Esophagus squamous epithelium (tissue), 5 donors: ENCODE measurements at regions not wholly inside any gene's neighbourhood (a gene's known extent, or its start where the extent isn't known, plus 50 kb on each side); places are given as distances from the start of the nearest gene placed in this dataset.
"Not testable (repeated sequence)": the region's sequence is repeated elsewhere in the genome, so short reads cannot be mapped to it uniquely, and the experiment has no call there.

Source experiments
- DNase-seq: peaks from one replicate; lab custom pipeline; 2025; lab: John Stamatoyannopoulos, UW
- H3K27ac ChIP-seq, 4 donors: fragments of 200-600 bp; sonication (generic); one replicate each; pipeline ENCODE4 v1.5.1; 2016 to 2019; ENCODE audit warnings: mild to moderate bottlenecking in 1 of 4
- H3K27me3 ChIP-seq, 4 donors: fragments of 200-600 bp; sonication (generic); 1 replicate in 3 of 4; 2 replicates in 1 of 4; pipeline versions ENCODE4 v1.5.1 to v1.6.0; 2017 to 2021; ENCODE audit warnings: antibody characterized with exemption in 1 of 4
- H3K36me3 ChIP-seq, 3 donors: fragments of 200-600 bp; sonication (generic); one replicate each; pipeline ENCODE4 v1.5.1; 2016 to 2019
- H3K4me1 ChIP-seq, 3 donors: fragments of 200-600 bp; sonication (generic); one replicate each; pipeline ENCODE4 v1.5.1; 2017 to 2019
- H3K4me3 ChIP-seq, 4 donors: fragments of 200-600 bp; sonication (generic); 1 replicate in 3 of 4; 2 replicates in 1 of 4; pipeline ENCODE4 v1.5.1; 2016 to 2019; ENCODE audit warnings: mild to moderate bottlenecking in 2 of 4, moderate library complexity in 1 of 4
- H3K9me3 ChIP-seq, 3 donors: fragments of 200-600 bp; sonication (generic); one replicate each; pipeline ENCODE4 v1.5.1; 2016 to 2019
- CTCF ChIP-seq, 6 experiments: fragments of 450-650 bp in 4 of 6; fragments of 200-600 bp in 2 of 6; sonication (generic) in 2 of 6; IDR thresholded peaks; one replicate each; pipeline ENCODE4 v1.5.1; 2016 to 2019; ENCODE audit warnings: antibody characterized with exemption in 6 of 6, mild to moderate bottlenecking in 4 of 6, moderate library complexity in 4 of 6
- POLR2A ChIP-seq, 4 donors: fragments of 450-650 bp; IDR thresholded peaks; one replicate each; pipeline ENCODE4 v1.6.1; 2017; ENCODE audit warnings: antibody characterized with exemption in 4 of 4, mild to moderate bottlenecking in 4 of 4, moderate library complexity in 3 of 4
- WGBS, 2 donors: methylation state at CpG; one replicate each; pipeline ENCODE4 v1.1.5; 2018; 5-methylcytosine and 5-hydroxymethylcytosine counted together
- intact Hi-C: fragments of 100-400 bp; cut with DNase I; formaldehyde crosslinking; loops from one replicate; pipeline ENCODE4 v1.15.0; 2022
- donor health status: DM: yes; HTN: yes; CAD: no.

- Histone ChIP-seq H3K36me3 (no peaks in the 10 kb centered on the region), H3K27me3 (no peaks in the 10 kb centered on the region), H3K4me1 (no peaks in the 10 kb centered on the region), H3K27ac (no peak overlapping the region), H3K4me3 (no peak overlapping the region), H3K9me3 (peaks cover 0 to 13% (median 0%) of the 10 kb centered on the region in 3 donors)
- DNase-seq, result no peak
- intact Hi-C loops, result no loop called here
- TF ChIP-seq POLR2A (IDR thresholded peaks at IDR 0.05) (no peak), CTCF (IDR thresholded peaks at IDR 0.05) (no peak)
Measured at GRCh38 chr2:125330133-125330532, 1305.0 kb downstream of the CNTNAP5 start.

GRCh38 chr2:125341353-125341752, 1314.6 kb upstream of the GYPC start:
- no peak overlapping the region for H3K4me3 ChIP-seq
- H3K9me3 ChIP-seq, result peaks cover 0 to 4% (median 0%) of the 10 kb centered on the region in 3 donors
- intact Hi-C loops, result no loop called here
- DNase-seq, result no peak
- H3K4me1 ChIP-seq, result no peaks in the 10 kb centered on the region
- TF ChIP-seq CTCF (IDR thresholded peaks at IDR 0.05) (no peak), POLR2A (IDR thresholded peaks at IDR 0.05) (no peak)
- no peaks in the 10 kb centered on the region for H3K27me3 ChIP-seq
- 69 to 78% methylated on average over 5 of the region's 5 CpGs for WGBS, 2 donors
- H3K27ac ChIP-seq, result no peak overlapping the region
- H3K36me3 ChIP-seq, result no peaks in the 10 kb centered on the region

- H3K27me3 ChIP-seq, H3K9me3 ChIP-seq, H3K4me1 ChIP-seq, H3K27ac ChIP-seq, H3K4me3 ChIP-seq, DNase-seq, H3K36me3 ChIP-seq, intact Hi-C loops: not testable (repeated sequence)
- 92 to 96% methylated on average over 7 to 12 of the region's 12 CpGs for WGBS, 2 donors
Measured at GRCh38 chr2:125353542-125353941, 1302.4 kb upstream of the GYPC start.

- DNase-seq, result no peak
- 49 to 56% methylated on average over 2 of the region's 2 CpGs for WGBS, 2 donors
- no peak overlapping the region for H3K4me3 ChIP-seq
- intact Hi-C loops, result no loop called here
- no peaks in the 10 kb centered on the region for H3K9me3 ChIP-seq
- H3K27ac ChIP-seq, result no peak overlapping the region
- TF ChIP-seq CTCF (IDR thresholded peaks at IDR 0.05), result no peak
- TF ChIP-seq POLR2A (IDR thresholded peaks at IDR 0.05), result no peak
- H3K36me3 ChIP-seq, result no peaks in the 10 kb centered on the region
- no peaks in the 10 kb centered on the region for H3K4me1 ChIP-seq
- no peaks in the 10 kb centered on the region for H3K27me3 ChIP-seq
Measured at GRCh38 chr2:125364192-125364983, 1291.6 kb upstream of the GYPC start.

- Histone ChIP-seq H3K27me3 (no peaks in the 10 kb centered on the region), H3K36me3 (no peaks in the 10 kb centered on the region), H3K27ac (no peak overlapping the region), H3K4me3 (no peak overlapping the region), H3K9me3 (no peaks in the 10 kb centered on the region), H3K4me1 (no peaks in the 10 kb centered on the region)
- WGBS, 2 donors, result 85 to 90% methylated on average over 1 of the region's 1 CpG
- intact Hi-C loops, result no loop called here
- TF ChIP-seq CTCF (IDR thresholded peaks at IDR 0.05) (no peak), POLR2A (IDR thresholded peaks at IDR 0.05) (no peak)
- no peak for DNase-seq
Measured at GRCh38 chr2:125364984-125365265, 1291.0 kb upstream of the GYPC start.

- intact Hi-C loops, result no loop called here
- H3K36me3 ChIP-seq, result no peaks in the 10 kb centered on the region
- H3K27ac ChIP-seq, result no peak overlapping the region
- H3K9me3 ChIP-seq, result no peaks in the 10 kb centered on the region
- no peaks in the 10 kb centered on the region for H3K27me3 ChIP-seq
- DNase-seq, result no peak
- H3K4me3 ChIP-seq, result no peak overlapping the region
- no peaks in the 10 kb centered on the region for H3K4me1 ChIP-seq
- TF ChIP-seq CTCF (IDR thresholded peaks at IDR 0.05), result no peak
- TF ChIP-seq POLR2A (IDR thresholded peaks at IDR 0.05), result no peak
Measured at GRCh38 chr2:125371867-125372266, 1284.1 kb upstream of the GYPC start.
